Glutamatergic neuron (in vitro differentiated cells): ENCODE measurements at regions not wholly inside any gene's neighbourhood (a gene's known extent, or its start where the extent isn't known, plus 50 kb on each side); places are given as distances from the start of the nearest gene placed in this dataset.

Experiments used
- DNase-seq: peaks from one replicate; pipeline ENCODE4 v3.0.0; 2022
- H3K27ac Mint-ChIP-seq: one replicate; pipeline ENCODE4 v1.8.0; 2020; ENCODE audit warnings: mild to moderate bottlenecking, mixed read lengths, inconsistent platforms; ENCODE audit not compliant: unreplicated experiment
- H3K27me3 Mint-ChIP-seq: one replicate; pipeline ENCODE4 v1.8.0; 2020; ENCODE audit warnings: mild to moderate bottlenecking, moderate library complexity, mixed read lengths, inconsistent platforms; ENCODE audit not compliant: unreplicated experiment
- H3K36me3 Mint-ChIP-seq: one replicate; pipeline ENCODE4 v1.8.0; 2020; ENCODE audit warnings: mild to moderate bottlenecking, mixed read lengths, inconsistent platforms; ENCODE audit not compliant: unreplicated experiment
- H3K4me1 Mint-ChIP-seq: one replicate; pipeline ENCODE4 v1.8.0; 2020; ENCODE audit warnings: mild to moderate bottlenecking, low read depth, mixed read lengths, inconsistent platforms; ENCODE audit not compliant: unreplicated experiment
- H3K4me3 Mint-ChIP-seq: one replicate; pipeline ENCODE4 v1.8.0; 2020; ENCODE audit warnings: mild to moderate bottlenecking, mixed read lengths, inconsistent platforms; ENCODE audit not compliant: unreplicated experiment
- H3K9me3 Mint-ChIP-seq: one replicate; pipeline ENCODE4 v1.8.0; 2020; ENCODE audit warnings: mild to moderate bottlenecking, moderate library complexity, mixed read lengths, inconsistent platforms; ENCODE audit not compliant: unreplicated experiment
- CTCF ChIP-seq: fragments of 200-600 bp; sonication (generic); IDR thresholded peaks from one replicate; pipeline ENCODE4 v1.5.0; 2021; ENCODE audit not compliant: partially characterized antibody, unreplicated experiment

GRCh38 chr3:124438813-124439212 is 291.4 kb upstream of the UMPS start:
- no peak for DNase-seq
- no peak for TF ChIP-seq CTCF
- Mint-ChIP-seq H3K4me1 (peaks cover 17% of the 10 kb centered on the region), H3K36me3 (peaks cover 18% of the 10 kb centered on the region), H3K4me3 (no peak overlapping the region), H3K9me3 (peaks cover 10% of the 10 kb centered on the region), H3K27ac (peak overlapping the region; percentile 56), H3K27me3 (peaks cover 9% of the 10 kb centered on the region)

GRCh38 chr3:124439603-124440002 is 290.6 kb upstream of the UMPS start:
- peaks cover 18% of the 10 kb centered on the region for H3K36me3 Mint-ChIP-seq
- no peak overlapping the region for H3K4me3 Mint-ChIP-seq
- TF ChIP-seq CTCF, result no peak
- DNase-seq, result no peak
- peak overlapping the region; percentile 59 for H3K27ac Mint-ChIP-seq
- H3K4me1 Mint-ChIP-seq, result peaks cover 17% of the 10 kb centered on the region
- H3K9me3 Mint-ChIP-seq, result peaks cover 11% of the 10 kb centered on the region
- H3K27me3 Mint-ChIP-seq, result peaks cover 11% of the 10 kb centered on the region

DNA sequence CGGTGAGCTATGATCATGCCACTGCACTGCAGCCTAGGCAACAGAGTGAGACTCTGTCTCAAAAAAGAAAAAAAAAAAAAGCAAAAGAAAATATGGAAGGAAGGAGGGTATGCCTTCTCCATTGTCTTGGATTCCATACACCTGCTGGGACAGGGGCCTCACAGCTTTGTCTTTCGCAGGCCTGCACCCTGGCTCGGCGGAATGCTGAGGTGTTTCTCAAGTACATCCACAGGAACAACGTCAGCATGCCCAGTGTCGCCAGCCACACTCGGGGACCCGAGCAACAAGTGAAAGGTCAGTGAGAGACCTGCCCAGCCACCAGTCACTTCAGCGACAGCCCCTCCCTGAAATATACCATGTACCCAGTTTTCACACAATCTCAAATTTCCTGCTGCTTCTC is 288.5 kb upstream of the UMPS start:
- Mint-ChIP-seq H3K27ac (no peak overlapping the region), H3K9me3 (peaks cover 9% of the 10 kb centered on the region), H3K4me3 (no peak overlapping the region), H3K4me1 (peaks cover 17% of the 10 kb centered on the region), H3K27me3 (peaks cover 15% of the 10 kb centered on the region), H3K36me3 (peaks cover 4% of the 10 kb centered on the region)
- no peak for DNase-seq
- TF ChIP-seq CTCF, result no peak

GRCh38 chr3:124442463-124442862 is 287.8 kb upstream of the UMPS start:
- TF ChIP-seq CTCF, result no peak
- Mint-ChIP-seq H3K27me3 (peaks cover 16% of the 10 kb centered on the region), H3K36me3 (peaks cover 4% of the 10 kb centered on the region), H3K4me3 (no peak overlapping the region), H3K4me1 (peaks cover 17% of the 10 kb centered on the region), H3K9me3 (peaks cover 9% of the 10 kb centered on the region), H3K27ac (no peak overlapping the region)
- DNase-seq, result no peak

DNA sequence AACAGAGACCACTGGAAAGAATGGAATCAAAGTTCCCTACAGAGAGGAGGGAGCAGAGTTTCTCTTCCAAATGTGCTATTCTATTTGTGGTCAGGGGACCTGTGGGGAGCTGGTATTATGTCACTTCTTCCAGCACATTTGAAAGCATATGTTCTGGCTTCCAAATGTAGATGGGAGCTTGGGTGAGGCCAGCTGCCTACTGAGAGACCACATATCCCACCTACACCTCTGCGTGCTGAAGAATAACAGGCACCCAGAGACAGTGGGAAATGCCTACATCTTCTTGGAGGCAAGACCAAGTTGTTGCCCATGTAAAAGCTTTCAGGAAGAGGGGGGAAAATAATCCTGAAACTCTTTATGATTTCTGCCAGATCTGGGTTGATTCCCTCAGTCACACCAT is 286.8 kb upstream of the UMPS start:
- Mint-ChIP-seq H3K27me3 (peaks cover 17% of the 10 kb centered on the region), H3K36me3 (peaks cover 4% of the 10 kb centered on the region), H3K4me3 (no peak overlapping the region), H3K9me3 (peaks cover 9% of the 10 kb centered on the region), H3K27ac (no peak overlapping the region), H3K4me1 (peaks cover 15% of the 10 kb centered on the region)
- no peak for TF ChIP-seq CTCF
- no peak for DNase-seq
